ENCODE measurements at regions not wholly inside any gene's neighbourhood (a gene's known extent, or its start where the extent isn't known, plus 50 kb on each side); places are given as distances from the start of the nearest gene placed in this dataset.

- DNase-seq: no peak
Observed at GRCh38 chr11:119853581-119854360, 124.8 kb upstream of the NECTIN1 start.

- no peak for DNase-seq
Observed at GRCh38 chr11:119852741-119853140, 123.7 kb upstream of the NECTIN1 start.

- no peak for DNase-seq
Observed at GRCh38 chr11:119850822-119851409, 121.9 kb upstream of the NECTIN1 start.

GRCh38 chr11:119849872-119850271 lies 120.9 kb upstream of the NECTIN1 start:
- DNase-seq: no peak

- no peak for DNase-seq
Observed at GRCh38 chr11:119847853-119848252, 118.9 kb upstream of the NECTIN1 start.

- no peak for DNase-seq
Observed at GRCh38 chr11:119846374-119846773, 117.4 kb upstream of the NECTIN1 start.

- no peak for DNase-seq
Observed at GRCh38 chr11:119845756-119846155, 116.8 kb upstream of the NECTIN1 start.

GRCh38 chr11:119845305-119845704 lies 116.3 kb upstream of the NECTIN1 start:
- DNase-seq: no peak

- DNase-seq: no peak
Observed at GRCh38 chr11:119844808-119845207, 115.8 kb upstream of the NECTIN1 start.

- no peak for DNase-seq
Observed at GRCh38 chr11:119843877-119844276, 114.9 kb upstream of the NECTIN1 start.

GRCh38 chr11:119842731-119843130 lies 113.7 kb upstream of the NECTIN1 start:
- DNase-seq: no peak

GRCh38 chr11:119839476-119840133 lies 110.6 kb upstream of the NECTIN1 start:
- no peak for DNase-seq

GRCh38 chr11:119835753-119836152 lies 106.8 kb upstream of the NECTIN1 start:
- no peak for DNase-seq

GRCh38 chr11:119832202-119832935 lies 103.4 kb upstream of the NECTIN1 start:
- DNase-seq: peak; percentile 67

GRCh38 chr11:119831011-119831410 lies 102.0 kb upstream of the NECTIN1 start:
- no peak for DNase-seq

GRCh38 chr11:119830400-119830799 lies 101.4 kb upstream of the NECTIN1 start:
- DNase-seq: no peak

GRCh38 chr11:119829402-119829801 lies 100.4 kb upstream of the NECTIN1 start:
- no peak for DNase-seq

- DNase-seq: no peak
Observed at GRCh38 chr11:119828819-119829218, 99.8 kb upstream of the NECTIN1 start.

GRCh38 chr11:119828006-119828405 lies 99.0 kb upstream of the NECTIN1 start:
- DNase-seq: no peak

- no peak for DNase-seq
Observed at GRCh38 chr11:119827113-119827512, 98.1 kb upstream of the NECTIN1 start.

GRCh38 chr11:119823077-119823476 lies 94.1 kb upstream of the NECTIN1 start:
- no peak for DNase-seq

GRCh38 chr11:119816660-119817059 lies 87.7 kb upstream of the NECTIN1 start:
- no peak for DNase-seq

GRCh38 chr11:119814766-119815165 lies 85.8 kb upstream of the NECTIN1 start:
- no peak for DNase-seq

Measured in left kidney (tissue), 1 donor.